ENCODE measurements at regions not wholly inside any gene's neighbourhood (a gene's known extent, or its start where the extent isn't known, plus 50 kb on each side); places are given as distances from the start of the nearest gene placed in this dataset.

DNA sequence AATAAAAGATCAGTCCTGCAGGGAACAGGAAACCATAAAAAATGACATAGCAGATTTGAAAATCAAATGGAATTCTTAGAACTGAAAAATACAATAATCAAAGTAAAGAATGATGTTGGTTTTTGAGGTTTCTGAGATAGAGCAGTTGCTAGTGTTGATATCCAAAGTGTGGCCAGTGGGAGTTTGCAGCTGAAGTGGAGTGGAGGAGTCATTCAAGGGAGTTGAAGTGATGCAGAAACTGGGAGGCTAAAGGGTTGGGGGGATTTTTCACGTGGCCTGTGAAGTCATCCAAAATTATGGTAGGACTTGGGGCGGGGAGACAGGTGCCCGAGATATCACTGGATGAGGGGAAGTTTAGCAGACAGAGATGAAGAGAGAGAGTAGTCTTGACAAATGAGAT lies 123.6 kb downstream of the CDC5L start:
- no peak for DNase-seq
- Histone ChIP-seq H3K36me3 (replicated peaks) (no peaks in the 10 kb centered on the region), H3K27ac (no peak overlapping the region), H3K27me3 (replicated peaks) (no peaks in the 10 kb centered on the region), H3K4me3 (ENCODE audit: low read depth, low read length) (no peak overlapping the region)
- TF ChIP-seq CTCF (IDR thresholded peaks at IDR 0.05; ENCODE audit: low read depth, low read length, missing control alignments), result no peak
- in situ Hi-C loops (cut with HindIII; ENCODE audit: low pct_ligation_motif_present, low sequenced_read_pairs), result no loop called here

- in situ Hi-C loops (cut with HindIII; ENCODE audit: low pct_ligation_motif_present, low sequenced_read_pairs), result no loop called here
- no peak overlapping the region for H3K27ac ChIP-seq
These were observed 125.6 kb downstream of the CDC5L start for GRCh38 chr6:44512868-44513741.

GRCh38 chr6:44514085-44514484 lies 126.6 kb downstream of the CDC5L start:
- DNase-seq, result no peak
- no peak overlapping the region for H3K4me3 ChIP-seq (ENCODE audit: low read depth, low read length)
- no peaks in the 10 kb centered on the region for H3K36me3 ChIP-seq (replicated peaks)
- in situ Hi-C loops (cut with HindIII; ENCODE audit: low pct_ligation_motif_present, low sequenced_read_pairs), result no loop called here
- H3K27ac ChIP-seq, result no peak overlapping the region
- no peak for TF ChIP-seq CTCF (IDR thresholded peaks at IDR 0.05; ENCODE audit: low read depth, low read length, missing control alignments)
- H3K27me3 ChIP-seq (replicated peaks), result peaks cover 3% of the 10 kb centered on the region

More at GRCh38 chr6:44512868-44513741, 125.6 kb downstream of the CDC5L start:
- no peak overlapping the region for H3K4me3 ChIP-seq (ENCODE audit: low read depth, low read length)
- peaks cover 3% of the 10 kb centered on the region for H3K27me3 ChIP-seq (replicated peaks)
- no peaks in the 10 kb centered on the region for H3K36me3 ChIP-seq (replicated peaks)
- TF ChIP-seq CTCF (IDR thresholded peaks at IDR 0.05; ENCODE audit: low read depth, low read length, missing control alignments), result no peak
- DNase-seq, result no peak

DNA sequence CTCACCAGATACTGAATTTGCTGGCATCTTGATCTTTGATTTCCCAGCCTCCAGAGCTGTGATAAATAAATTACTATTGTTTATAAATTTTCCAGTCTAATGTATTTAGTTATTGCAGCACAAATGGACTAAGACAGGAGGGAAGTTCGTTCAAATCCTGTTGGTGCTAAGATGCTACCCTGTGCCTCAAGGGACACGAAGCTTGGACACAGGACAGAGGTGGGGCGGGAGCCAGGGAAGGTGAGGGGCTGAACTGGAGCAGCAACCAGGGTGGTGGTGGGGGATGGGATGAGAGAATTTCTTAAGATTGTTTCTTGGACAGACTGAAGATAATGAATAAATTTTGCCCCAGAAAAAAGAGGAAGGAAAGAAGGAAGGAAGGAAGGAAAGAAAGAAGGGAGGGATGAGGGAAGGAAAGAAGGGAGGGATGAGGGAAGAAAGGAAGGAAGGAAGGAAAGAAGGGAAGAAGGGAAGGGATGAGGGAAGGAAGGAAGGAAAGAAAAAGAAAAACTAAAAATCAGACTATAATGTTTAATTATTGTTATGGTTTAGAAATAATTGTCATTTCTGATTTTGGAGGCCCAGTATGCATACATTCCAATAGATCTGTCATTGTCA lies 127.2 kb downstream of the CDC5L start:
- Histone ChIP-seq H3K27ac (no peak overlapping the region), H3K36me3 (replicated peaks) (no peaks in the 10 kb centered on the region), H3K27me3 (replicated peaks) (peaks cover 3% of the 10 kb centered on the region), H3K4me3 (ENCODE audit: low read depth, low read length) (no peak overlapping the region)
- no peak for DNase-seq
- in situ Hi-C loops (cut with HindIII; ENCODE audit: low pct_ligation_motif_present, low sequenced_read_pairs), result no loop called here
- no peak for TF ChIP-seq CTCF (IDR thresholded peaks at IDR 0.05; ENCODE audit: low read depth, low read length, missing control alignments)

- in situ Hi-C loops (cut with HindIII; ENCODE audit: low pct_ligation_motif_present, low sequenced_read_pairs), result no loop called here
- H3K36me3 ChIP-seq (replicated peaks), result no peaks in the 10 kb centered on the region
- H3K27me3 ChIP-seq (replicated peaks), result peaks cover 1% of the 10 kb centered on the region
- TF ChIP-seq CTCF (IDR thresholded peaks at IDR 0.05; ENCODE audit: low read depth, low read length, missing control alignments), result no peak
- H3K27ac ChIP-seq, result no peak overlapping the region
- no peak for DNase-seq
- no peak overlapping the region for H3K4me3 ChIP-seq (ENCODE audit: low read depth, low read length)
These were observed 135.4 kb downstream of the CDC5L start for GRCh38 chr6:44522871-44523270.
